CD4-positive, alpha-beta T cell (primary cell): ENCODE measurements at regions not wholly inside any gene's neighbourhood (a gene's known extent, or its start where the extent isn't known, plus 50 kb on each side); places are given as distances from the start of the nearest gene placed in this dataset.
A peak's percentile ranks its signal among the peaks of the same experiment; 100 is the strongest.

ENCODE experiments used
- ATAC-seq: fragments of 200-7000 bp; cut with Tn5 transposase; one replicate; pipeline ENCODE4 v1.10.0; 2022; ENCODE audit warnings: mild to moderate bottlenecking; ENCODE audit not compliant: poor library complexity
- CTCF ChIA-PET: fragments of 350-600 bp; sonication (Branson Sonifier 250); formaldehyde crosslinking; loops from one replicate; lab custom pipeline; 2021; ENCODE audit warnings: antibody characterized with exemption, inconsistent platforms; lab: Charles Lee
- POLR2A ChIA-PET: fragments of 350-600 bp; sonication (Branson Sonifier 250); formaldehyde crosslinking; loops from one replicate; lab custom pipeline; 2021; ENCODE audit warnings: antibody characterized with exemption, inconsistent platforms; lab: Charles Lee
- DNase-seq, 14 experiments: peaks; one replicate each; pipeline ENCODE4 v3.0.0-alpha.2; 2013 to 2020; ENCODE audit warnings: mixed read lengths in 2 of 14
- H3K27ac ChIP-seq, 2 donors: one replicate each; pipeline versions ENCODE4 v1.5.1 to v1.7.0; 2013; ENCODE audit warnings: low read length in 2 of 2, low read depth in 1 of 2, mild to moderate bottlenecking in 1 of 2
- H3K27me3 ChIP-seq, 2 experiments: 1 replicate in 1 of 2; 2 replicates in 1 of 2; pipeline versions ENCODE4 v1.6.1 to v1.7.0; 2013; ENCODE audit warnings: low read length in 2 of 2, control low read depth in 1 of 2, mild to moderate bottlenecking in 1 of 2, moderate library complexity in 1 of 2; ENCODE audit not compliant: insufficient read depth in 2 of 2, control insufficient read depth in 1 of 2
- H3K36me3 ChIP-seq: one replicate; pipeline ENCODE4 v1.6.1; 2013; ENCODE audit warnings: low read length, control low read depth; ENCODE audit not compliant: insufficient read depth
- H3K4me1 ChIP-seq: one replicate; pipeline ENCODE4 v1.6.1; 2013; ENCODE audit warnings: low read length, control low read depth; ENCODE audit not compliant: insufficient read depth
- H3K4me3 ChIP-seq: one replicate; pipeline ENCODE4 v1.5.1; 2013; ENCODE audit warnings: mild to moderate bottlenecking, low read length, moderate library complexity
- H3K9me3 ChIP-seq, 2 experiments: 1 replicate in 1 of 2; 2 replicates in 1 of 2; pipeline versions ENCODE4 v1.6.1 to v1.7.0; 2013; ENCODE audit warnings: low read length in 2 of 2, mild to moderate bottlenecking in 2 of 2, control low read depth in 1 of 2, moderate library complexity in 1 of 2; ENCODE audit not compliant: control insufficient read depth in 1 of 2, insufficient read depth in 1 of 2
- H3K27ac Mint-ChIP-seq: one replicate; pipeline ENCODE4 v1.8.0; 2020; ENCODE audit warnings: mixed read lengths
- H3K27me3 Mint-ChIP-seq: one replicate; pipeline ENCODE4 v1.8.0; 2021; ENCODE audit warnings: mixed read lengths
- H3K36me3 Mint-ChIP-seq: one replicate; pipeline ENCODE4 v1.8.0; 2021; ENCODE audit warnings: low read depth, mixed read lengths
- H3K4me1 Mint-ChIP-seq: one replicate; pipeline ENCODE4 v1.8.0; 2021; ENCODE audit warnings: low read depth, mixed read lengths
- H3K4me3 Mint-ChIP-seq: one replicate; pipeline ENCODE4 v1.8.0; 2020; ENCODE audit warnings: mild to moderate bottlenecking, mixed read lengths
- H3K9me3 Mint-ChIP-seq: one replicate; pipeline ENCODE4 v1.8.0; 2020; ENCODE audit warnings: mixed read lengths
- CTCF ChIP-seq: fragments of 200-600 bp; IDR thresholded peaks from one replicate; pipeline ENCODE4 v1.8.0; 2022; ENCODE audit warnings: antibody characterized with exemption, mild to moderate bottlenecking
- intact Hi-C, 2 experiments: fragments of 100-400 bp; cut with DNase I in 1 of 2; cut with micrococcal nuclease in 1 of 2; formaldehyde crosslinking; loops; one replicate each; pipeline versions ENCODE4 v1.15.1 to v1.9.0; 2023 to 2025; cut with DNase I, micrococcal nuclease

GRCh38 chr14:65243766-65244442, 141.6 kb upstream of the MAX start:
- POLR2A ChIA-PET: interaction anchor here (0.6 to 1.0 kb wide), 3 partner anchors 168 to 550 kb away, joined by 3 to 4 read pairs (median 3); no protein-coding TSS in a partner anchor

DNA sequence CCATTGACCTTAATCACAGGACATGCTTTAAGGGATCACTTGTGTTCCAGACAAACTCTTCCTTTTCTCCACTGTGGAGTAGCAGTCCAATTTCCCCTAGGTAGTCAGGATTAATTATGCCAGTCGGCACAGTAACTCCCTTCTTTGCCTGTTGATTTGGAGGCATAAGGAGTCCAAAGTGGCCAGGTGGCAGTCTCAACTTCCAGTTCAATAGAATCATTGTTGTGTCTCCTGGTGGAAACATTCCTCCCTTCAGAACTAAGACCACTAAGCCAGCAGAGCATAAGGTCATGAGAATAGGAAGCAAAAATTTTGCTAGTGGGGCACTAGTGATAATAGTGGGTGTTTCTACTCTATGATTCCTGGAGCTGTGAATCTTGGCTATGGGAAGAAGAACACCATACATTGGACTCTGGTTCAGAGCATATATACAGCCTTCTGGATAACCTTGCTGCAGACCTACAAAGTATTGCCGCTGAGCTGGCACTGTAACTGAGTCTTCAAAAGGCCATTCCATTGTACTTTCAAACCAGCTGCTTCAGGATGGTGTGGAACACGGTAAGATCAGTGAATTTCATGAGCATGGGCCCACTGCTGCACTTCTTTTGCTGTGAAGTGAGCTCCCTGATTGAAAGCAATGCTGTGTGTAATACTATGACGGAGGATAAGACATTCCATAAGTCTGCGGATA, 147.3 kb upstream of the MAX start:
- DNase-seq (no peak), ATAC-seq (no peak)
- Mint-ChIP-seq H3K4me1 (peaks cover 6% of the 10 kb centered on the region), H3K9me3 (no peaks in the 10 kb centered on the region), H3K27ac (no peak overlapping the region), H3K4me3 (no peak overlapping the region), H3K36me3 (no peaks in the 10 kb centered on the region), H3K27me3 (no peaks in the 10 kb centered on the region)
- no peaks in the 10 kb centered on the region for H3K27me3 ChIP-seq
- H3K4me1 ChIP-seq: peaks cover 14% of the 10 kb centered on the region
- H3K36me3 ChIP-seq: no peaks in the 10 kb centered on the region
- no peaks in the 10 kb centered on the region for H3K9me3 ChIP-seq
- POLR2A ChIA-PET: no interaction called here
- TF ChIP-seq CTCF: no peak
- CTCF ChIA-PET: no interaction called here
- H3K27ac ChIP-seq: no peak overlapping the region
- intact Hi-C loops: no loop called here
- no peak overlapping the region for H3K4me3 ChIP-seq

More at GRCh38 chr14:65243766-65244442, 141.6 kb upstream of the MAX start:
- CTCF ChIA-PET: no interaction called here
- no peaks in the 10 kb centered on the region for H3K36me3 ChIP-seq
- H3K36me3 Mint-ChIP-seq: no peaks in the 10 kb centered on the region
- H3K4me3 ChIP-seq: no peak overlapping the region
- peaks cover 11% of the 10 kb centered on the region for H3K4me1 Mint-ChIP-seq
- H3K27ac ChIP-seq: no peak overlapping the region
- H3K4me3 Mint-ChIP-seq: no peak overlapping the region
- DNase-seq (peak in 8 of 14 experiments; percentile 11 to 67 (median 24)), ATAC-seq (no peak)
- no peak overlapping the region for H3K27ac Mint-ChIP-seq
- intact Hi-C loops: no loop called here
- H3K4me1 ChIP-seq: peaks cover 24% of the 10 kb centered on the region
- TF ChIP-seq CTCF: no peak
- H3K27me3 Mint-ChIP-seq: no peaks in the 10 kb centered on the region
- no peaks in the 10 kb centered on the region for H3K9me3 Mint-ChIP-seq
- no peaks in the 10 kb centered on the region for H3K9me3 ChIP-seq
- no peaks in the 10 kb centered on the region for H3K27me3 ChIP-seq

- no peak for ATAC-seq
- no peaks in the 10 kb centered on the region for H3K27me3 ChIP-seq
- Mint-ChIP-seq H3K27ac (no peak overlapping the region), H3K27me3 (no peaks in the 10 kb centered on the region), H3K4me1 (peaks cover 10% of the 10 kb centered on the region), H3K4me3 (no peak overlapping the region), H3K9me3 (no peaks in the 10 kb centered on the region), H3K36me3 (no peaks in the 10 kb centered on the region)
- H3K4me3 ChIP-seq: no peak overlapping the region
- DNase-seq: no peak
- ChIA-PET CTCF (no interaction called here), POLR2A (no interaction called here)
- TF ChIP-seq CTCF: no peak
- no peaks in the 10 kb centered on the region for H3K9me3 ChIP-seq
- H3K27ac ChIP-seq: no peak overlapping the region
- H3K4me1 ChIP-seq: peaks cover 13% of the 10 kb centered on the region
- intact Hi-C loops: no loop called here
- H3K36me3 ChIP-seq: no peaks in the 10 kb centered on the region
These were observed 147.8 kb upstream of the MAX start for GRCh38 chr14:65250162-65250495.
